SK-N-MC (cell line): ENCODE measurements at regions not wholly inside any gene's neighbourhood (a gene's known extent, or its start where the extent isn't known, plus 50 kb on each side); places are given as distances from the start of the nearest gene placed in this dataset.

ENCODE experiments used
- EZH2 ChIP-seq: fragments of 200-600 bp; sonication (generic); IDR thresholded peaks from one replicate; pipeline ENCODE4 v1.6.1; 2017; ENCODE audit warnings: antibody characterized with exemption
- POLR2AphosphoS5 ChIP-seq: IDR thresholded peaks from 2 replicates; pipeline ENCODE4 v1.6.1; 2012; ENCODE audit warnings: mild to moderate bottlenecking, low read depth, low read length, borderline replicate concordance

DNA sequence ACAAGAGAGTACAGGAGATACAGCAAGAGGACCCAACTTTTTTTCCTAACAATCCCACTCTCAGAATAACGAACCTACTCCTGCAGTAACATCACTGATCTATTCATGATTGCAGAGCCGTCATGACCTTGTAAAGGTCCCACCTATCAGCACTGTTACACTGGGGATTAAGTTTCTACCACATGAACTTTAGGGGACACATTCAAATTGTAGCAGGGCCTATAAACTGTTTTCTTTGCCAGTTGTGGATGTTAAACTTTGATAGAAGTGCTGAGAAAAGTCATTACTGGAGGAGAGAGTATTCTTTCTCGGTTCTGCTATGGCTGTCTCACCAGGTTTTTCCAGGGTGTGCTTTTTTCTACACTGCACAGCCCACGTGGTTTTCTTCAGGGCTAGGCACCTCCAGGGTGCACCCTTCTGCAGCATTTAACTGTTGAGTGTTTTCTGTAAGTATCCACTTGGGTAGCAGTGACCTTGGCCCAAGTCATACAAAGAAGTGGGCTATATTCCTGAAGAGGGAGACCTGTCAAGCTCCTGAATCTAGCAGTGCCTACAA, 131.6 kb upstream of the AHR start:
- TF ChIP-seq EZH2 = no peak
- no peak for TF ChIP-seq POLR2AphosphoS5
